ENCODE measurements at regions not wholly inside any gene's neighbourhood (a gene's known extent, or its start where the extent isn't known, plus 50 kb on each side); places are given as distances from the start of the nearest gene placed in this dataset.

- intact Hi-C loops (cut with DNase I): no loop called here
- DNase-seq (no peak), ATAC-seq (no peak)
- Histone ChIP-seq H3K4me3 (no peak overlapping the region), H3K27ac (no peak overlapping the region), H3K4me1 (no peaks in the 10 kb centered on the region), H3K36me3 (replicated peaks in 1 of 2; ENCODE audit: insufficient read depth in 1 of 2, low read depth in 2 of 2) (no peaks in the 10 kb centered on the region), H3K9me3 (no peaks in the 10 kb centered on the region), H3K27me3 (no peaks in the 10 kb centered on the region)
- no peak for TF ChIP-seq POLR2A (IDR thresholded peaks at IDR 0.05)
- no peak for TF ChIP-seq CTCF (IDR thresholded peaks at IDR 0.05)
- 69 to 74% methylated on average over 1 of the region's 1 CpG for WGBS, 2 donors
These were observed 147.9 kb upstream of the CTSO start for GRCh38 chr4:156101571-156101970.

- TF ChIP-seq CTCF (IDR thresholded peaks at IDR 0.05) (no peak), POLR2A (IDR thresholded peaks at IDR 0.05) (no peak)
- ATAC-seq (no peak), DNase-seq (no peak)
- Histone ChIP-seq H3K27ac (no peak overlapping the region), H3K36me3 (replicated peaks in 1 of 2; ENCODE audit: insufficient read depth in 1 of 2, low read depth in 2 of 2) (no peaks in the 10 kb centered on the region), H3K9me3 (no peaks in the 10 kb centered on the region), H3K4me1 (no peaks in the 10 kb centered on the region), H3K4me3 (no peak overlapping the region), H3K27me3 (no peaks in the 10 kb centered on the region)
- intact Hi-C loops (cut with DNase I): no loop called here
These were observed 147.0 kb upstream of the CTSO start for GRCh38 chr4:156100651-156101050.

- no peak for ATAC-seq
- Histone ChIP-seq H3K9me3 (no peaks in the 10 kb centered on the region), H3K36me3 (replicated peaks in 1 of 2; ENCODE audit: insufficient read depth in 1 of 2, low read depth in 2 of 2) (no peaks in the 10 kb centered on the region), H3K27me3 (no peaks in the 10 kb centered on the region), H3K27ac (no peak overlapping the region), H3K4me1 (no peaks in the 10 kb centered on the region), H3K4me3 (no peak overlapping the region)
- intact Hi-C loops (cut with DNase I): no loop called here
- 65 to 72% methylated on average over 4 of the region's 4 CpGs for WGBS, 2 donors
- TF ChIP-seq CTCF (IDR thresholded peaks at IDR 0.05) (no peak), POLR2A (IDR thresholded peaks at IDR 0.05) (no peak)
- DNase-seq: no peak
These were observed 145.1 kb upstream of the CTSO start for GRCh38 chr4:156098805-156099204.

- Histone ChIP-seq H3K36me3 (replicated peaks in 1 of 2; ENCODE audit: insufficient read depth in 1 of 2, low read depth in 2 of 2) (no peaks in the 10 kb centered on the region), H3K4me3 (no peak overlapping the region), H3K27ac (no peak overlapping the region), H3K4me1 (no peaks in the 10 kb centered on the region), H3K27me3 (no peaks in the 10 kb centered on the region), H3K9me3 (no peaks in the 10 kb centered on the region)
- intact Hi-C loops (cut with DNase I): no loop called here
- ATAC-seq: no peak
- TF ChIP-seq POLR2A (IDR thresholded peaks at IDR 0.05): no peak
- TF ChIP-seq CTCF (IDR thresholded peaks at IDR 0.05): no peak
- DNase-seq: no peak
These were observed 131.4 kb upstream of the CTSO start for GRCh38 chr4:156085100-156085499.

GRCh38 chr4:156084373-156084772 is 130.7 kb upstream of the CTSO start:
- Histone ChIP-seq H3K4me3 (no peak overlapping the region), H3K9me3 (no peaks in the 10 kb centered on the region), H3K36me3 (replicated peaks in 1 of 2; ENCODE audit: insufficient read depth in 1 of 2, low read depth in 2 of 2) (no peaks in the 10 kb centered on the region), H3K4me1 (no peaks in the 10 kb centered on the region), H3K27ac (no peak overlapping the region), H3K27me3 (no peaks in the 10 kb centered on the region)
- TF ChIP-seq POLR2A (IDR thresholded peaks at IDR 0.05): no peak
- TF ChIP-seq CTCF (IDR thresholded peaks at IDR 0.05): no peak
- WGBS, 2 donors: 29 to 72% methylated on average over 1 of the region's 1 CpG
- no peak for ATAC-seq
- intact Hi-C loops (cut with DNase I): no loop called here
- no peak for DNase-seq

Measured in body of pancreas (tissue), 4 donors.